PFSK-1 (cell line): ENCODE measurements at regions not wholly inside any gene's neighbourhood (a gene's known extent, or its start where the extent isn't known, plus 50 kb on each side); places are given as distances from the start of the nearest gene placed in this dataset.

ENCODE experiments used
- REST ChIP-seq, 2 experiments: IDR thresholded peaks; 2 replicates each; pipeline versions ENCODE4 v1.6.1 to v1.8.0; 2011 to 2012; ENCODE audit warnings: low read depth in 2 of 2, low read length in 2 of 2, control low read depth in 1 of 2, inconsistent platforms in 1 of 2, mild to moderate bottlenecking in 1 of 2, moderate library complexity in 1 of 2; ENCODE audit not compliant: insufficient read depth in 1 of 2
- TAF1 ChIP-seq: IDR thresholded peaks from 2 replicates; pipeline ENCODE4 v1.6.1; 2012; ENCODE audit warnings: low read length, control low read depth, borderline replicate concordance; ENCODE audit not compliant: insufficient read depth

GRCh38 chr5:36365896-36366295, 64.2 kb upstream of the RANBP3L start:
- TF ChIP-seq TAF1: no peak
- no peak for TF ChIP-seq REST (IDR thresholded peaks at IDR 0.05; ENCODE audit: insufficient read depth in 1 of 2, low read depth in 2 of 2, low read length in 2 of 2)
